Heart right ventricle (tissue), 16 donors: ENCODE measurements at regions not wholly inside any gene's neighbourhood (a gene's known extent, or its start where the extent isn't known, plus 50 kb on each side); places are given as distances from the start of the nearest gene placed in this dataset.

Experiments used
- ATAC-seq, 8 donors: fragments of 200-7000 bp; cut with Tn5 transposase; one replicate each; pipeline ENCODE4 v1.9.1; 2020; ENCODE audit warnings: mild to moderate bottlenecking in 8 of 8, moderate library complexity in 8 of 8, moderate number of reproducible peaks in 1 of 8
- DNase-seq, 2 donors: peaks; one replicate each; pipeline ENCODE4 v3.0.0-alpha.2; 2020
- H3K27ac ChIP-seq, 10 donors: fragments of 200-600 bp; sonication (generic) in 2 of 10; one replicate each; pipeline versions ENCODE4 v1.5.0 to v1.8.0; 2020 to 2022; ENCODE audit warnings: mild to moderate bottlenecking in 3 of 10
- H3K27me3 ChIP-seq, 7 donors: fragments of 200-600 bp; one replicate each; pipeline ENCODE4 v1.8.0; 2021 to 2022; ENCODE audit warnings: mild to moderate bottlenecking in 2 of 7
- H3K36me3 ChIP-seq, 9 donors: fragments of 200-600 bp; sonication (generic) in 1 of 9; one replicate each; pipeline versions ENCODE4 v1.5.0 to v1.8.0; 2020 to 2022; ENCODE audit warnings: mild to moderate bottlenecking in 2 of 9
- H3K4me1 ChIP-seq, 9 donors: fragments of 200-600 bp; sonication (generic) in 1 of 9; one replicate each; pipeline versions ENCODE4 v1.5.0 to v1.8.0; 2020 to 2022; ENCODE audit warnings: mild to moderate bottlenecking in 4 of 9
- H3K4me3 ChIP-seq, 10 donors: fragments of 200-600 bp; sonication (generic) in 2 of 10; one replicate each; pipeline versions ENCODE4 v1.5.0 to v1.8.0; 2020 to 2022; ENCODE audit warnings: mild to moderate bottlenecking in 7 of 10, moderate library complexity in 2 of 10
- H3K9me3 ChIP-seq, 11 donors: fragments of 200-600 bp in 10 of 11; sonication (generic) in 2 of 11; one replicate each; pipeline versions ENCODE4 v1.5.0 to v1.8.0; 2013 to 2022; ENCODE audit warnings: mild to moderate bottlenecking in 2 of 11, control low read depth in 1 of 11, moderate library complexity in 1 of 11
- CTCF ChIP-seq, 9 donors: fragments of 200-600 bp; sonication (generic) in 2 of 9; IDR thresholded peaks; one replicate each; pipeline versions ENCODE4 v1.5.0 to v1.8.0; 2021 to 2022; ENCODE audit warnings: antibody characterized with exemption in 9 of 9, mild to moderate bottlenecking in 5 of 9, moderate library complexity in 1 of 9
- WGBS, 2 donors: extraction: QIAGEN DNeasy Blood & Tissue Kit; methylation state at CpG; one replicate each; pipeline ENCODE4 v1.1.7; 2013; ENCODE audit warnings: inconsistent platforms in 1 of 2; 5-methylcytosine and 5-hydroxymethylcytosine counted together
- intact Hi-C, 10 donors: fragments of 100-400 bp; cut with DNase I; formaldehyde crosslinking; loops; one replicate each; pipeline versions ENCODE4 v1.11.1 to v1.14.2; 2022
- donor health status: Arrhythmogenic right ventricular cardiomyopathy.
- donor health status: ischemic (EF 13 %, LVEDD 7.1; RV severe dilation, severe dysfunction).
- donor health status: healthy with polysubstance abuse.
- donor health status: DM: no; HTN: yes; CAD: no.
- donor health status: DM: no; HTN: no; CAD: no.
- donor health status: ischemic (EF 25% LVEDD 6.9; RV normal size, moderate dysfunction).
- donor health status: ischemic (EF 25% LVEDD 5.7; RV mildly dilated, moderate dysfunction).
- donor health status: healthy.
- donor health status: DM: yes; HTN: yes; CAD: no.
- donor health status: Ischemic cardiomyopathy.
- donor health status: ischemic (EF 35%, LVEDD 5.7; RV mildly dilated, moderate dysfunction).
- donor health status: nonischemic (EF 11% LVEDD 7.7; RV severe dilation, severe dysfunction).
- donor health status: DM: yes; HTN: yes; CAD: no.
- donor health status: PGD.
- donor health status: ischemic (EF 29% LVEDD 5.4; RV normal size, mild dysfunction).
- donor health status: nonischemic (EF 23%, LVEDD 6.1; RV moderate dilation, normal function).

GRCh38 chr3:70726096-70726938, 413.9 kb upstream of the MDFIC2 start:
- DNase-seq (no peak), ATAC-seq (no peak)
- Histone ChIP-seq H3K36me3 (no peaks in the 10 kb centered on the region), H3K4me1 (peaks cover 0 to 4% (median 0%) of the 10 kb centered on the region in 9 donors), H3K9me3 (peaks cover 0 to 3% (median 0%) of the 10 kb centered on the region in 11 donors), H3K4me3 (no peak overlapping the region), H3K27ac (no peak overlapping the region), H3K27me3 (no peaks in the 10 kb centered on the region)
- no peak for TF ChIP-seq CTCF (IDR thresholded peaks at IDR 0.05)
- WGBS, 2 donors: 88 to 90% methylated on average over 5 of the region's 5 CpGs
- intact Hi-C loops: no loop called here

GRCh38 chr3:70722018-70722417, 409.6 kb upstream of the MDFIC2 start:
- intact Hi-C loops: no loop called here
- WGBS, 2 donors: 91 to 100% methylated on average over 1 of the region's 1 CpG
- H3K4me1 ChIP-seq: no peaks in the 10 kb centered on the region
- no peaks in the 10 kb centered on the region for H3K36me3 ChIP-seq
- no peak overlapping the region for H3K4me3 ChIP-seq
- H3K27ac ChIP-seq: no peak overlapping the region
- no peak for TF ChIP-seq CTCF (IDR thresholded peaks at IDR 0.05)
- peaks cover 0 to 3% (median 0%) of the 10 kb centered on the region in 11 donors for H3K9me3 ChIP-seq
- no peaks in the 10 kb centered on the region for H3K27me3 ChIP-seq
- DNase-seq: no peak
- ATAC-seq: no peak

GRCh38 chr3:70716832-70717231, 404.4 kb upstream of the MDFIC2 start:
- DNase-seq (peak; percentile 14 to 32), ATAC-seq (peak in 5 of 8 donors; percentile 49 to 88 (median 62))
- Histone ChIP-seq H3K36me3 (no peaks in the 10 kb centered on the region), H3K27me3 (no peaks in the 10 kb centered on the region), H3K9me3 (peaks cover 0 to 21% (median 10%) of the 10 kb centered on the region in 11 donors), H3K4me3 (no peak overlapping the region), H3K4me1 (no peaks in the 10 kb centered on the region), H3K27ac (no peak overlapping the region)
- TF ChIP-seq CTCF (IDR thresholded peaks at IDR 0.05): peak; percentile 17 to 72 (median 54)
- intact Hi-C loops: loop anchor here in 8 of 10 donors (1.0 to 10.0 kb wide), 12 partner anchors 348 to 938 kb away; partner anchors contain the start of gene FOXP1 (in 3 of the 8)
- WGBS, 2 donors: 26 to 42% methylated on average over 4 of the region's 4 CpGs

GRCh38 chr3:70712449-70713082, 400.1 kb upstream of the MDFIC2 start:
- peaks cover 0 to 26% (median 10%) of the 10 kb centered on the region in 11 donors for H3K9me3 ChIP-seq
- H3K4me3 ChIP-seq: no peak overlapping the region
- TF ChIP-seq CTCF (IDR thresholded peaks at IDR 0.05): no peak
- ATAC-seq: no peak
- 94 to 95% methylated on average over 1 of the region's 1 CpG for WGBS, 2 donors
- H3K27ac ChIP-seq: no peak overlapping the region
- no peaks in the 10 kb centered on the region for H3K4me1 ChIP-seq
- intact Hi-C loops: loop anchor here in 6 of 10 donors (10.0 kb wide), 5 partner anchors 352 to 942 kb away; partner anchors contain the start of gene FOXP1 (in 3 of the 6)
- no peaks in the 10 kb centered on the region for H3K27me3 ChIP-seq
- no peaks in the 10 kb centered on the region for H3K36me3 ChIP-seq
- no peak for DNase-seq
